Endothelial cell of umbilical vein (primary cell): ENCODE measurements at regions not wholly inside any gene's neighbourhood (a gene's known extent, or its start where the extent isn't known, plus 50 kb on each side); places are given as distances from the start of the nearest gene placed in this dataset.

ENCODE experiments used
- BruUV-seq: library from RNA; stranded (reverse); fragments of 400-500 nt; replicated peaks from 2 replicates; lab custom pipeline; 2021; lab: Mats Ljungman, UMichigan
- CTCF ChIA-PET: fragments of 300-600, 350-600 bp; sonication (Branson Sonifier 250); formaldehyde crosslinking; loops from one replicate; lab custom pipeline; 2021; ENCODE audit warnings: antibody characterized with exemption, inconsistent platforms; lab: Charles Lee
- POLR2A ChIA-PET: fragments of 300-600, 350-600 bp; sonication (Branson Sonifier 250); formaldehyde crosslinking; loops from one replicate; lab custom pipeline; 2021; ENCODE audit warnings: antibody characterized with exemption, inconsistent platforms; lab: Charles Lee
- DNase-seq: peaks from one replicate; pipeline ENCODE4 v3.0.0-alpha.2; 2011; ENCODE audit warnings: low read depth, low spot score
- FAIRE-seq: peaks from 2 replicates; lab custom pipeline; 2011; peaks lifted over from hg19 to GRCh38; lab: Jason Lieb, UNC
- H2AFZ ChIP-seq: 2 replicates; pipeline ENCODE4 v1.6.0; 2012; ENCODE audit warnings: low read depth, low read length, control low read depth, inconsistent platforms
- H3K27ac ChIP-seq: 2 replicates; pipeline ENCODE4 v1.5.1; 2011; ENCODE audit warnings: low read depth, mild to moderate bottlenecking, control low read depth, low read length, moderate library complexity; ENCODE audit not compliant: insufficient read depth
- H3K27me3 ChIP-seq, 2 experiments: 2 replicates each; pipeline versions ENCODE4 v1.6.0 to v1.6.1; 2011; ENCODE audit warnings: low read length in 2 of 2, mixed read lengths in 1 of 2; ENCODE audit not compliant: control insufficient read depth in 2 of 2, insufficient read depth in 2 of 2
- H3K36me3 ChIP-seq, 2 experiments: 2 replicates in 1 of 2; 3 replicates in 1 of 2; pipeline ENCODE4 v1.5.1; 2011; ENCODE audit warnings: low read length in 2 of 2, mild to moderate bottlenecking in 1 of 2, moderate library complexity in 1 of 2; ENCODE audit not compliant: control insufficient read depth in 2 of 2, insufficient read depth in 2 of 2; ENCODE audit errors: extremely low read depth in 1 of 2
- H3K4me1 ChIP-seq: 3 replicates; pipeline ENCODE4 v1.5.1; 2011; ENCODE audit warnings: mild to moderate bottlenecking, low read length; ENCODE audit not compliant: control insufficient read depth, insufficient read depth; ENCODE audit errors: extremely low read depth
- H3K4me2 ChIP-seq: 2 replicates; pipeline ENCODE4 v1.6.1; 2011; ENCODE audit warnings: low read length, control low read depth, mixed read lengths; ENCODE audit not compliant: insufficient read depth
- H3K4me3 ChIP-seq, 3 experiments: fragments of 200-600 bp in 1 of 3; sonication (generic), shearing (Covaris generic) in 1 of 3; replicated peaks in 1 of 3; 2 replicates each; pipeline ENCODE4 v1.5.1; 2011 to 2016; ENCODE audit warnings: control low read depth in 3 of 3, low read length in 3 of 3, mild to moderate bottlenecking in 2 of 3, inconsistent platforms in 1 of 3, low read depth in 1 of 3, moderate library complexity in 1 of 3; ENCODE audit not compliant: insufficient read depth in 1 of 3
- H3K79me2 ChIP-seq: 2 replicates; pipeline ENCODE4 v1.6.0; 2012; ENCODE audit warnings: low read length, inconsistent platforms; ENCODE audit not compliant: control insufficient read depth, insufficient read depth
- H3K9ac ChIP-seq: replicated peaks from 2 replicates; pipeline ENCODE3; 2011; ENCODE audit warnings: low read length, control low read depth; ENCODE audit not compliant: insufficient read depth; ENCODE audit errors: extremely low read depth
- H3K9me1 ChIP-seq: replicated peaks from 3 replicates; pipeline ENCODE4 v1.6.0; 2011; ENCODE audit warnings: mild to moderate bottlenecking, low read length; ENCODE audit not compliant: control insufficient read depth, insufficient read depth; ENCODE audit errors: extremely low read depth
- H3K9me3 ChIP-seq: replicated peaks from 2 replicates; pipeline ENCODE4 v1.5.1; 2012; ENCODE audit warnings: low read length, inconsistent platforms; ENCODE audit not compliant: control insufficient read depth, insufficient read depth
- H4K20me1 ChIP-seq: replicated peaks from 2 replicates; pipeline ENCODE3; 2011; ENCODE audit warnings: mild to moderate bottlenecking, low read length; ENCODE audit not compliant: control insufficient read depth, insufficient read depth; ENCODE audit errors: extremely low read depth
- EZH2 ChIP-seq: IDR thresholded peaks from 2 replicates; pipeline ENCODE4 v1.6.1; 2012; ENCODE audit warnings: borderline replicate concordance, low read depth, mild to moderate bottlenecking, moderate library complexity, low read length, inconsistent platforms; ENCODE audit not compliant: severe bottlenecking
- FOS ChIP-seq: IDR thresholded peaks from 2 replicates; pipeline ENCODE4 v1.6.1; 2011; ENCODE audit warnings: mild to moderate bottlenecking, low read length, moderate library complexity, borderline replicate concordance; ENCODE audit not compliant: insufficient read depth
- GATA2 ChIP-seq: IDR thresholded peaks from 2 replicates; pipeline ENCODE4 v1.7.0; 2011; ENCODE audit warnings: low read depth, mild to moderate bottlenecking, moderate library complexity, mixed read lengths, low read length; ENCODE audit not compliant: insufficient read length, insufficient read depth
- JUN ChIP-seq: IDR thresholded peaks from 2 replicates; pipeline ENCODE4 v1.6.1; 2011; ENCODE audit warnings: borderline replicate concordance, low read depth; ENCODE audit not compliant: insufficient read length, insufficient read depth
- MYC ChIP-seq: IDR thresholded peaks from one replicate; pipeline ENCODE4 v1.6.1; 2011; ENCODE audit warnings: mild to moderate bottlenecking, low read depth, low read length
- POLR2A ChIP-seq: IDR thresholded peaks from 2 replicates; pipeline ENCODE4 v1.6.1; 2012; ENCODE audit warnings: low read depth, mild to moderate bottlenecking, control low read depth, low read length
- POLR2AphosphoS5 ChIP-seq: IDR thresholded peaks from 2 replicates; pipeline ENCODE4 v1.6.1; 2012; ENCODE audit warnings: low read depth, mild to moderate bottlenecking, control low read depth, low read length, moderate library complexity; ENCODE audit not compliant: insufficient read depth
- dilution Hi-C: fragments of 300-500 bp; cut with MboI; formaldehyde crosslinking; loops from one replicate; pipeline ENCODE4 v1.15.0; 2019; ENCODE audit warnings: low sequenced_read_pairs; ENCODE audit not compliant: extremely low pct_ligation_motif_present
- intact Hi-C: fragments of 100-400 bp; cut with micrococcal nuclease; formaldehyde crosslinking; loops from one replicate; pipeline ENCODE4 v1.10.0; 2022
- TF ChIP-seq, protein P1 (sequence below): IDR thresholded peaks from 2 replicates; pipeline ENCODE4 v1.6.1; 2011; ENCODE audit not compliant: insufficient read depth, insufficient read length
- TF ChIP-seq, protein P2 (sequence below), 2 donors: IDR thresholded peaks; 1 replicate in 1 of 2; 2 replicates in 1 of 2; pipeline ENCODE4 v1.5.1; 2011; ENCODE audit warnings: low read length in 2 of 2, mild to moderate bottlenecking in 2 of 2, moderate library complexity in 2 of 2, control low read depth in 1 of 2, inconsistent platforms in 1 of 2, low read depth in 1 of 2; ENCODE audit not compliant: insufficient read depth in 1 of 2; ENCODE audit errors: extremely low read depth in 1 of 2

DNA sequence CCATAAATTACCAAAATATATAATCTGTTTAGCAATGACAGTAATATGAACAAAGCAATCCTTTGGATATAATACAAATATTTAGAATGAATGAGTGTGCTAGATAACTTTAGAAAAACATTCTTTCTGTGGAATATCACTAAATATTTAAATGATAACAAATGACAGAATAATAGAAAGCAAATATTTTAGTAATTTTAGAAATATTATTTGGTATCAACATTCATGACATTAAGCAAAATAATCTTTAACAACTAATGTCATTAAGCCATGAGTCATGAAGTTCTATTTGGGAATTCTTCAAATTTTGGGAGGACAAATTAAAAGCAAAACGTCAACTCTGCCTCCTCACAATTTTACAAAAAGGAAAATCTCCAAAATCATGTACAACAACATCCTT is 844.8 kb upstream of the LRRN3 start:
- no TSS peak for BruUV-seq

More for the DNA sequence above, 844.8 kb upstream of the LRRN3 start:
- dilution Hi-C loops (no loop called here), intact Hi-C loops (no loop called here)
- H3K27me3 ChIP-seq, result no peaks in the 10 kb centered on the region
- no peaks in the 10 kb centered on the region for H3K4me1 ChIP-seq
- H3K4me2 ChIP-seq, result no peak overlapping the region
- no peaks in the 10 kb centered on the region for H3K79me2 ChIP-seq
- H3K9ac ChIP-seq, result no peak overlapping the region
- no peak overlapping the region for H2AFZ ChIP-seq
- ChIA-PET CTCF (no interaction called here), POLR2A (no interaction called here)
- no peaks in the 10 kb centered on the region for H4K20me1 ChIP-seq
- no peak overlapping the region for H3K4me3 ChIP-seq
- no peaks in the 10 kb centered on the region for H3K9me1 ChIP-seq
- H3K27ac ChIP-seq, result no peak overlapping the region
- DNase-seq (no peak), FAIRE-seq (no peak)
- TF ChIP-seq GATA2 (no peak), POLR2AphosphoS5 (no peak), JUN (no peak), MYC (no peak), FOS (no peak), EZH2 (no peak), POLR2A (no peak)
- TF ChIP-seq, protein P1, sequence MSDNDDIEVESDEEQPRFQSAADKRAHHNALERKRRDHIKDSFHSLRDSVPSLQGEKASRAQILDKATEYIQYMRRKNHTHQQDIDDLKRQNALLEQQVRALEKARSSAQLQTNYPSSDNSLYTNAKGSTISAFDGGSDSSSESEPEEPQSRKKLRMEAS, result no peak
- TF ChIP-seq, protein P2, sequence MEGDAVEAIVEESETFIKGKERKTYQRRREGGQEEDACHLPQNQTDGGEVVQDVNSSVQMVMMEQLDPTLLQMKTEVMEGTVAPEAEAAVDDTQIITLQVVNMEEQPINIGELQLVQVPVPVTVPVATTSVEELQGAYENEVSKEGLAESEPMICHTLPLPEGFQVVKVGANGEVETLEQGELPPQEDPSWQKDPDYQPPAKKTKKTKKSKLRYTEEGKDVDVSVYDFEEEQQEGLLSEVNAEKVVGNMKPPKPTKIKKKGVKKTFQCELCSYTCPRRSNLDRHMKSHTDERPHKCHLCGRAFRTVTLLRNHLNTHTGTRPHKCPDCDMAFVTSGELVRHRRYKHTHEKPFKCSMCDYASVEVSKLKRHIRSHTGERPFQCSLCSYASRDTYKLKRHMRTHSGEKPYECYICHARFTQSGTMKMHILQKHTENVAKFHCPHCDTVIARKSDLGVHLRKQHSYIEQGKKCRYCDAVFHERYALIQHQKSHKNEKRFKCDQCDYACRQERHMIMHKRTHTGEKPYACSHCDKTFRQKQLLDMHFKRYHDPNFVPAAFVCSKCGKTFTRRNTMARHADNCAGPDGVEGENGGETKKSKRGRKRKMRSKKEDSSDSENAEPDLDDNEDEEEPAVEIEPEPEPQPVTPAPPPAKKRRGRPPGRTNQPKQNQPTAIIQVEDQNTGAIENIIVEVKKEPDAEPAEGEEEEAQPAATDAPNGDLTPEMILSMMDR (IDR thresholded peaks at IDR 0.05; ENCODE audit: extremely low read depth in 1 of 2, insufficient read depth in 1 of 2, low read depth in 1 of 2, low read length in 2 of 2), result no peak
- no peaks in the 10 kb centered on the region for H3K36me3 ChIP-seq
- no peaks in the 10 kb centered on the region for H3K9me3 ChIP-seq
